HCT116 (cell line): ENCODE measurements at regions not wholly inside any gene's neighbourhood (a gene's known extent, or its start where the extent isn't known, plus 50 kb on each side); places are given as distances from the start of the nearest gene placed in this dataset.

Source experiments
- ATAC-seq: fragments of 200-7000 bp; cut with Tn5 transposase; 2 replicates; pipeline ENCODE4 v1.9.1; 2020; ENCODE audit warnings: mild to moderate bottlenecking, moderate library complexity
- BruUV-seq: library from RNA; stranded (reverse); fragments of 400-500 nt; replicated peaks from 2 replicates; lab custom pipeline; 2021; lab: Mats Ljungman, UMichigan
- CTCF ChIA-PET: fragments of 300-600 bp; sonication (Branson Sonifier 250); formaldehyde crosslinking; loops from one replicate; lab custom pipeline; 2021; ENCODE audit warnings: antibody characterized with exemption; lab: Charles Lee
- POLR2A ChIA-PET: fragments of 300-600, 350-600 bp; sonication (Branson Sonifier 250); formaldehyde crosslinking; loops from one replicate; lab custom pipeline; 2021; ENCODE audit warnings: antibody characterized with exemption; lab: Charles Lee
- RAD21 ChIA-PET, 2 experiments: fragments of 300-600 bp; sonication (Branson Sonifier 250); formaldehyde crosslinking; loops; one replicate each; lab custom pipeline; 2023; ENCODE audit warnings: low total read pairs in 2 of 2; ENCODE audit not compliant: uncharacterized antibody in 2 of 2, unreplicated experiment in 2 of 2, low non-redundant PET in 1 of 2; lab: Charles Lee
- DNase-seq: peaks from one replicate; pipeline ENCODE4 v3.0.0-alpha.2; 2010; ENCODE audit warnings: low read depth, low spot score
- H2AFZ ChIP-seq: fragments of 200-600 bp; shearing (Covaris generic), sonication (generic); 2 replicates; pipeline ENCODE4 v1.6.1; 2017; ENCODE audit warnings: low read depth, mixed run types, mixed read lengths, antibody characterized with exemption, low read length; ENCODE audit not compliant: poor library complexity, severe bottlenecking
- H3K27ac ChIP-seq: 2 replicates; pipeline ENCODE4 v1.5.1; 2012; ENCODE audit warnings: low read depth, low read length
- H3K27me3 ChIP-seq: fragments of 200-600 bp; sonication (generic); 2 replicates; pipeline ENCODE4 v1.6.1; 2016; ENCODE audit warnings: mixed run types, low read length, mixed read lengths; ENCODE audit not compliant: insufficient read depth
- H3K36me3 ChIP-seq, 2 experiments: fragments of 200-500 bp in 1 of 2; fragments of 200-600 bp in 1 of 2; sonication (Bioruptor generic) in 1 of 2; sonication (generic) in 1 of 2; 2 replicates each; pipeline versions ENCODE4 v1.5.1 to v1.6.1; 2014 to 2016; ENCODE audit warnings: low read length in 2 of 2, inconsistent platforms in 1 of 2, mixed read lengths in 1 of 2, mixed run types in 1 of 2; ENCODE audit not compliant: insufficient read depth in 2 of 2, control insufficient read depth in 1 of 2
- H3K4me1 ChIP-seq, 2 experiments: fragments of 200-600 bp in 1 of 2; sonication (generic) in 1 of 2; 2 replicates each; pipeline versions ENCODE4 v1.5.1 to v1.6.1; 2012 to 2017; ENCODE audit warnings: low read length in 2 of 2, inconsistent platforms in 1 of 2, mild to moderate bottlenecking in 1 of 2, mixed read lengths in 1 of 2, mixed run types in 1 of 2, moderate library complexity in 1 of 2; ENCODE audit not compliant: insufficient read depth in 2 of 2, control insufficient read depth in 1 of 2
- H3K4me2 ChIP-seq: fragments of 200-600 bp; sonication (generic); 2 replicates; pipeline ENCODE4 v1.6.1; 2017; ENCODE audit warnings: mixed run types, low read length, mixed read lengths
- H3K4me3 ChIP-seq, 2 experiments: fragments of 200-600 bp in 1 of 2; sonication (generic) in 1 of 2; replicated peaks in 1 of 2; 2 replicates each; pipeline ENCODE4 v1.5.1; 2011 to 2016; ENCODE audit warnings: low read length in 2 of 2, control low read depth in 1 of 2, low read depth in 1 of 2, mild to moderate bottlenecking in 1 of 2, mixed read lengths in 1 of 2, mixed run types in 1 of 2
- H3K79me2 ChIP-seq: fragments of 200-600 bp; sonication (generic); 2 replicates; pipeline ENCODE4 v1.6.1; 2017; ENCODE audit warnings: mild to moderate bottlenecking, mixed run types, low read length, moderate library complexity, mixed read lengths; ENCODE audit not compliant: insufficient read depth
- H3K9ac ChIP-seq: fragments of 200-600 bp; sonication (generic); 2 replicates; pipeline ENCODE4 v1.6.1; 2016; ENCODE audit warnings: low read length, mixed read lengths
- H3K9me2 ChIP-seq: fragments of 200-600 bp; sonication (generic), shearing (Covaris generic); 2 replicates; pipeline ENCODE4 v1.6.1; 2017; ENCODE audit warnings: mixed run types, mild to moderate bottlenecking, moderate library complexity; ENCODE audit not compliant: insufficient read depth
- H3K9me3 ChIP-seq, 2 experiments: fragments of 200-500 bp in 1 of 2; fragments of 200-600 bp in 1 of 2; sonication (Bioruptor generic) in 1 of 2; sonication (generic) in 1 of 2; 2 replicates each; pipeline ENCODE4 v1.6.1; 2014 to 2017; ENCODE audit warnings: low read length in 2 of 2, mixed read lengths in 2 of 2, inconsistent platforms in 1 of 2, low read depth in 1 of 2, mild to moderate bottlenecking in 1 of 2, mixed run types in 1 of 2, moderate library complexity in 1 of 2; ENCODE audit not compliant: control insufficient read depth in 1 of 2, insufficient read depth in 1 of 2
- H4K20me1 ChIP-seq: fragments of 200-600 bp; sonication (generic), shearing (Covaris generic); 2 replicates; pipeline ENCODE4 v1.6.1; 2017; ENCODE audit warnings: mixed run types, mild to moderate bottlenecking, moderate library complexity; ENCODE audit not compliant: insufficient read depth
- ATF3 ChIP-seq: IDR thresholded peaks from 2 replicates; pipeline ENCODE4 v1.6.1; 2012
- CEBPB ChIP-seq: IDR thresholded peaks from 2 replicates; pipeline ENCODE4 v1.6.1; 2012; ENCODE audit warnings: low read depth
- EGR1 ChIP-seq: IDR thresholded peaks from 2 replicates; pipeline ENCODE4 v1.6.1; 2012; ENCODE audit warnings: low read depth
- EZH2 ChIP-seq: fragments of 200-600 bp; sonication (generic); IDR thresholded peaks from 2 replicates; pipeline ENCODE4 v1.6.1; 2017; ENCODE audit warnings: antibody characterized with exemption, mixed run types
- EZH2phosphoT487 ChIP-seq: fragments of 200-600 bp; IDR thresholded peaks from 2 replicates; pipeline ENCODE4 v1.6.1; 2018; ENCODE audit warnings: antibody characterized with exemption, borderline replicate concordance
- FOSL1 ChIP-seq: IDR thresholded peaks from 2 replicates; pipeline ENCODE4 v1.6.1; 2012; ENCODE audit warnings: low read depth
- POLR2A ChIP-seq: IDR thresholded peaks from 2 replicates; pipeline ENCODE4 v1.7.0; 2011; ENCODE audit warnings: borderline replicate concordance; ENCODE audit not compliant: insufficient read depth, insufficient read length; ENCODE audit errors: extremely low read depth
- SIN3A ChIP-seq: IDR thresholded peaks from 2 replicates; pipeline ENCODE4 v1.6.1; 2012; ENCODE audit warnings: low read depth
- YY1 ChIP-seq: IDR thresholded peaks from 2 replicates; pipeline ENCODE4 v1.6.1; 2011; ENCODE audit warnings: low read length, low read depth, moderate library complexity, mild to moderate bottlenecking; ENCODE audit not compliant: insufficient replicate concordance; ENCODE audit errors: extremely low read depth
- ZBTB33 ChIP-seq: IDR thresholded peaks from 2 replicates; pipeline ENCODE4 v1.6.1; 2011; ENCODE audit warnings: mild to moderate bottlenecking, low read length, moderate library complexity; ENCODE audit not compliant: insufficient replicate concordance; ENCODE audit errors: extremely low read depth
- ZFX ChIP-seq: fragments of 450-650 bp; IDR thresholded peaks from 2 replicates; pipeline ENCODE4 v1.6.1; 2017
- intact Hi-C: fragments of 100-400 bp; cut with micrococcal nuclease; formaldehyde crosslinking; loops from 2 replicates; pipeline ENCODE4 v1.10.0; 2022
- TF ChIP-seq, protein P1 (sequence below): IDR thresholded peaks from 2 replicates; pipeline ENCODE4 v1.6.1; 2012
- TF ChIP-seq, protein P2 (sequence below), 3 experiments: fragments of 200-600 bp in 1 of 3; sonication (generic) in 1 of 3; IDR thresholded peaks in 2 of 3; conservative IDR thresholded peaks in 1 of 3; 2 replicates each; pipeline ENCODE4 v1.5.1; 2012 to 2017; ENCODE audit warnings: low read depth in 2 of 3, low read length in 2 of 3, antibody characterized with exemption in 1 of 3, borderline replicate concordance in 1 of 3, control low read depth in 1 of 3, mild to moderate bottlenecking in 1 of 3, mixed read lengths in 1 of 3, mixed run types in 1 of 3, moderate library complexity in 1 of 3; ENCODE audit not compliant: insufficient read depth in 1 of 3
- TF ChIP-seq, protein P3 (sequence below): IDR thresholded peaks from 2 replicates; pipeline ENCODE4 v1.6.1; 2012; ENCODE audit warnings: low read depth

- H3K9me3 ChIP-seq = no peaks in the 10 kb centered on the region
- RAD21 ChIA-PET = no interaction called here
- H3K27me3 ChIP-seq = no peaks in the 10 kb centered on the region
- no peaks in the 10 kb centered on the region for H3K79me2 ChIP-seq
- H3K27ac ChIP-seq = no peak overlapping the region
- H3K36me3 ChIP-seq = no peaks in the 10 kb centered on the region
- BruUV-seq = no TSS peak
- no peak overlapping the region for H3K4me3 ChIP-seq
- H2AFZ ChIP-seq = no peak overlapping the region
- POLR2A ChIA-PET = no interaction called here
- no peaks in the 10 kb centered on the region for H4K20me1 ChIP-seq
- no peak overlapping the region for H3K9ac ChIP-seq
- DNase-seq (no peak), ATAC-seq (no peak)
- CTCF ChIA-PET = no interaction called here
- no peaks in the 10 kb centered on the region for H3K4me1 ChIP-seq
- H3K4me2 ChIP-seq = no peak overlapping the region
- H3K9me2 ChIP-seq = no peaks in the 10 kb centered on the region
- no peak for TF ChIP-seq FOSL1
- TF ChIP-seq EGR1 = no peak
- TF ChIP-seq ZBTB33 = no peak
- TF ChIP-seq SIN3A = no peak
- no peak for TF ChIP-seq ATF3
- TF ChIP-seq, protein P1, sequence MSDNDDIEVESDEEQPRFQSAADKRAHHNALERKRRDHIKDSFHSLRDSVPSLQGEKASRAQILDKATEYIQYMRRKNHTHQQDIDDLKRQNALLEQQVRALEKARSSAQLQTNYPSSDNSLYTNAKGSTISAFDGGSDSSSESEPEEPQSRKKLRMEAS = no peak
- TF ChIP-seq EZH2 = no peak
- no peak for TF ChIP-seq ZFX
- TF ChIP-seq EZH2phosphoT487 = no peak
- TF ChIP-seq, protein P2, sequence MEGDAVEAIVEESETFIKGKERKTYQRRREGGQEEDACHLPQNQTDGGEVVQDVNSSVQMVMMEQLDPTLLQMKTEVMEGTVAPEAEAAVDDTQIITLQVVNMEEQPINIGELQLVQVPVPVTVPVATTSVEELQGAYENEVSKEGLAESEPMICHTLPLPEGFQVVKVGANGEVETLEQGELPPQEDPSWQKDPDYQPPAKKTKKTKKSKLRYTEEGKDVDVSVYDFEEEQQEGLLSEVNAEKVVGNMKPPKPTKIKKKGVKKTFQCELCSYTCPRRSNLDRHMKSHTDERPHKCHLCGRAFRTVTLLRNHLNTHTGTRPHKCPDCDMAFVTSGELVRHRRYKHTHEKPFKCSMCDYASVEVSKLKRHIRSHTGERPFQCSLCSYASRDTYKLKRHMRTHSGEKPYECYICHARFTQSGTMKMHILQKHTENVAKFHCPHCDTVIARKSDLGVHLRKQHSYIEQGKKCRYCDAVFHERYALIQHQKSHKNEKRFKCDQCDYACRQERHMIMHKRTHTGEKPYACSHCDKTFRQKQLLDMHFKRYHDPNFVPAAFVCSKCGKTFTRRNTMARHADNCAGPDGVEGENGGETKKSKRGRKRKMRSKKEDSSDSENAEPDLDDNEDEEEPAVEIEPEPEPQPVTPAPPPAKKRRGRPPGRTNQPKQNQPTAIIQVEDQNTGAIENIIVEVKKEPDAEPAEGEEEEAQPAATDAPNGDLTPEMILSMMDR (IDR thresholded peaks at IDR 0.05 in 2 of 3, conservative IDR thresholded peaks at IDR 0.05 in 1 of 3; ENCODE audit: borderline replicate concordance in 1 of 3, insufficient read depth in 1 of 3, low read depth in 2 of 3, low read length in 2 of 3) = no peak
- TF ChIP-seq, protein P3, sequence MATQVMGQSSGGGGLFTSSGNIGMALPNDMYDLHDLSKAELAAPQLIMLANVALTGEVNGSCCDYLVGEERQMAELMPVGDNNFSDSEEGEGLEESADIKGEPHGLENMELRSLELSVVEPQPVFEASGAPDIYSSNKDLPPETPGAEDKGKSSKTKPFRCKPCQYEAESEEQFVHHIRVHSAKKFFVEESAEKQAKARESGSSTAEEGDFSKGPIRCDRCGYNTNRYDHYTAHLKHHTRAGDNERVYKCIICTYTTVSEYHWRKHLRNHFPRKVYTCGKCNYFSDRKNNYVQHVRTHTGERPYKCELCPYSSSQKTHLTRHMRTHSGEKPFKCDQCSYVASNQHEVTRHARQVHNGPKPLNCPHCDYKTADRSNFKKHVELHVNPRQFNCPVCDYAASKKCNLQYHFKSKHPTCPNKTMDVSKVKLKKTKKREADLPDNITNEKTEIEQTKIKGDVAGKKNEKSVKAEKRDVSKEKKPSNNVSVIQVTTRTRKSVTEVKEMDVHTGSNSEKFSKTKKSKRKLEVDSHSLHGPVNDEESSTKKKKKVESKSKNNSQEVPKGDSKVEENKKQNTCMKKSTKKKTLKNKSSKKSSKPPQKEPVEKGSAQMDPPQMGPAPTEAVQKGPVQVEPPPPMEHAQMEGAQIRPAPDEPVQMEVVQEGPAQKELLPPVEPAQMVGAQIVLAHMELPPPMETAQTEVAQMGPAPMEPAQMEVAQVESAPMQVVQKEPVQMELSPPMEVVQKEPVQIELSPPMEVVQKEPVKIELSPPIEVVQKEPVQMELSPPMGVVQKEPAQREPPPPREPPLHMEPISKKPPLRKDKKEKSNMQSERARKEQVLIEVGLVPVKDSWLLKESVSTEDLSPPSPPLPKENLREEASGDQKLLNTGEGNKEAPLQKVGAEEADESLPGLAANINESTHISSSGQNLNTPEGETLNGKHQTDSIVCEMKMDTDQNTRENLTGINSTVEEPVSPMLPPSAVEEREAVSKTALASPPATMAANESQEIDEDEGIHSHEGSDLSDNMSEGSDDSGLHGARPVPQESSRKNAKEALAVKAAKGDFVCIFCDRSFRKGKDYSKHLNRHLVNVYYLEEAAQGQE = no peak
- TF ChIP-seq CEBPB = no peak
- no peak for TF ChIP-seq POLR2A
- TF ChIP-seq YY1 = no peak
- intact Hi-C loops = no loop called here
Measured at GRCh38 chr5:17436350-17436749, 61.7 kb upstream of the TAF11L2 start.
